ENCODE measurements at regions not wholly inside any gene's neighbourhood (a gene's known extent, or its start where the extent isn't known, plus 50 kb on each side); places are given as distances from the start of the nearest gene placed in this dataset.

GRCh38 chr1:30514945-30515344 lies 208.4 kb downstream of the MATN1 start:
- intact Hi-C loops (cut with DNase I), result no loop called here
- Histone ChIP-seq H3K27me3 (ENCODE audit: control insufficient read depth in 1 of 2, insufficient read depth in 2 of 2, low read length in 1 of 2) (no peaks in the 10 kb centered on the region), H3K36me3 (ENCODE audit: control insufficient read depth in 1 of 2, insufficient read depth in 2 of 2, low read length in 1 of 2) (no peaks in the 10 kb centered on the region), H3K27ac (ENCODE audit: low read depth in 1 of 2, low read length in 2 of 2) (no peak overlapping the region), H3K4me3 (ENCODE audit: low read length in 2 of 2) (no peak overlapping the region), H3K9me3 (ENCODE audit: control insufficient read depth, low read length) (no peaks in the 10 kb centered on the region), H3K4me1 (ENCODE audit: control insufficient read depth in 1 of 2, insufficient read depth in 2 of 2, low read length in 2 of 2) (no peaks in the 10 kb centered on the region)
- WGBS, 2 donors, result 45 to 46% methylated on average over 3 of the region's 3 CpGs
- ATAC-seq (ENCODE audit: low FRiP score) (no peak), DNase-seq (peak in 1 of 2 donors; percentile 57)

GRCh38 chr1:30514137-30514654 lies 209.2 kb downstream of the MATN1 start:
- no peaks in the 10 kb centered on the region for H3K36me3 ChIP-seq (ENCODE audit: control insufficient read depth in 1 of 2, insufficient read depth in 2 of 2, low read length in 1 of 2)
- H3K4me3 ChIP-seq (ENCODE audit: low read length in 2 of 2), result no peak overlapping the region
- H3K4me1 ChIP-seq (ENCODE audit: control insufficient read depth in 1 of 2, insufficient read depth in 2 of 2, low read length in 2 of 2), result no peaks in the 10 kb centered on the region
- no peaks in the 10 kb centered on the region for H3K27me3 ChIP-seq (ENCODE audit: control insufficient read depth in 1 of 2, insufficient read depth in 2 of 2, low read length in 1 of 2)
- DNase-seq, result peak in 1 of 2 donors; percentile 44
- ATAC-seq (ENCODE audit: low FRiP score), result no peak
- WGBS, 2 donors, result 44 to 45% methylated on average over 6 of the region's 6 CpGs
- intact Hi-C loops (cut with DNase I), result no loop called here
- H3K27ac ChIP-seq (ENCODE audit: low read depth in 1 of 2, low read length in 2 of 2), result no peak overlapping the region
- no peaks in the 10 kb centered on the region for H3K9me3 ChIP-seq (ENCODE audit: control insufficient read depth, low read length)

DNA sequence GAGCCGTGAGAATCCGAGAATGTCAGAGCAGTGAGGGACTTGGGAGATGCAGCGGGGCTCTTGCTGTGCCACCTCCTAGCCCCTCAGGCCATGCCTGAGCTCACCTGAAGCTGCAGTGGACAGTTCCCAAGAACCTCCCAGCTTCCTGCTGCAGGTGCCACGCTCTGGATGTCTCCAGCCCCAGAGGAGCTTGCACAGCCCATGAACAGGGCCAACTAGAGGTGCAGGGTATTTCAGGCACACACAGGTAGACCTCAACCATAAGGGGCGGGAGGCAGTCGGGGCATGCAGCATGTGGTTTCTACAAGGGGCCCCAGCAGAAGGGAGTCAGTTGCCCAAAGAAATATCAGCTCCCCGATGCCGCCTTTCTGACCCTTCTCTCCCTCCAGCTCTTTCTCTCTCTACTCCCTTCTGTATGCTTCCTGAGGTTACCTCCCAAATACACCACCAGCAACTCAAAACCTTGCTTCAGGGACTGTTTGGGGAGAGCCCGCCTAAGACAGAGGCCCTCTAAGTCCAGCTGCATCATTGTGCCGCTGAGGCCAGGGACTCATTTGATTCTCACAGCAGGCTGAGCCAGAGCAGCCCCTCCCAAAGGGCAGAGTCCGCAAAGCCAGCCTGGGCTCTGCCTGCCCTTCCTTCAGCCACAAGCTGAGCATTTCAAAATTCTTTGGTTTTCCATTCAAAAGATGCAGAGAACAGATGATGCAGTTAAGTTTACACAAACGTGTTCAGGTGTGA lies 209.8 kb downstream of the MATN1 start:
- H3K36me3 ChIP-seq (ENCODE audit: control insufficient read depth in 1 of 2, insufficient read depth in 2 of 2, low read length in 1 of 2), result no peaks in the 10 kb centered on the region
- ATAC-seq (ENCODE audit: low FRiP score) (no peak), DNase-seq (peak in 1 of 2 donors; percentile 57)
- intact Hi-C loops (cut with DNase I), result no loop called here
- H3K9me3 ChIP-seq (ENCODE audit: control insufficient read depth, low read length), result no peaks in the 10 kb centered on the region
- 66 to 71% methylated on average over 12 of the region's 12 CpGs for WGBS, 2 donors
- H3K27ac ChIP-seq (ENCODE audit: low read depth in 1 of 2, low read length in 2 of 2), result no peak overlapping the region
- H3K4me3 ChIP-seq (ENCODE audit: low read length in 2 of 2), result no peak overlapping the region
- H3K27me3 ChIP-seq (ENCODE audit: control insufficient read depth in 1 of 2, insufficient read depth in 2 of 2, low read length in 1 of 2), result no peaks in the 10 kb centered on the region
- no peaks in the 10 kb centered on the region for H3K4me1 ChIP-seq (ENCODE audit: control insufficient read depth in 1 of 2, insufficient read depth in 2 of 2, low read length in 2 of 2)

GRCh38 chr1:30512914-30513265 lies 210.5 kb downstream of the MATN1 start:
- 84 to 85% methylated on average over 9 of the region's 9 CpGs for WGBS, 2 donors
- DNase-seq, result peak in 1 of 2 donors; percentile 51

GRCh38 chr1:30511991-30512913 lies 211.1 kb downstream of the MATN1 start:
- intact Hi-C loops (cut with DNase I), result no loop called here
- no peak overlapping the region for H3K4me3 ChIP-seq (ENCODE audit: low read length in 2 of 2)
- no peak for ATAC-seq (ENCODE audit: low FRiP score)

More at GRCh38 chr1:30512914-30513265, 210.5 kb downstream of the MATN1 start:
- Histone ChIP-seq H3K27ac (ENCODE audit: low read depth in 1 of 2, low read length in 2 of 2) (no peak overlapping the region), H3K27me3 (ENCODE audit: control insufficient read depth in 1 of 2, insufficient read depth in 2 of 2, low read length in 1 of 2) (no peaks in the 10 kb centered on the region), H3K4me3 (ENCODE audit: low read length in 2 of 2) (no peak overlapping the region), H3K4me1 (ENCODE audit: control insufficient read depth in 1 of 2, insufficient read depth in 2 of 2, low read length in 2 of 2) (no peaks in the 10 kb centered on the region), H3K9me3 (ENCODE audit: control insufficient read depth, low read length) (no peaks in the 10 kb centered on the region), H3K36me3 (ENCODE audit: control insufficient read depth in 1 of 2, insufficient read depth in 2 of 2, low read length in 1 of 2) (no peaks in the 10 kb centered on the region)
- ATAC-seq (ENCODE audit: low FRiP score), result no peak
- intact Hi-C loops (cut with DNase I), result no loop called here

GRCh38 chr1:30511563-30511962 lies 211.8 kb downstream of the MATN1 start:
- Histone ChIP-seq H3K4me3 (ENCODE audit: low read length in 2 of 2) (no peak overlapping the region), H3K27ac (ENCODE audit: low read depth in 1 of 2, low read length in 2 of 2) (no peak overlapping the region), H3K9me3 (ENCODE audit: control insufficient read depth, low read length) (no peaks in the 10 kb centered on the region), H3K36me3 (ENCODE audit: control insufficient read depth in 1 of 2, insufficient read depth in 2 of 2, low read length in 1 of 2) (no peaks in the 10 kb centered on the region), H3K27me3 (ENCODE audit: control insufficient read depth in 1 of 2, insufficient read depth in 2 of 2, low read length in 1 of 2) (no peaks in the 10 kb centered on the region), H3K4me1 (ENCODE audit: control insufficient read depth in 1 of 2, insufficient read depth in 2 of 2, low read length in 2 of 2) (no peaks in the 10 kb centered on the region)
- intact Hi-C loops (cut with DNase I), result no loop called here
- DNase-seq, result peak in 1 of 2 donors; percentile 39
- 78 to 81% methylated on average over 6 of the region's 6 CpGs for WGBS, 2 donors
- ATAC-seq (ENCODE audit: low FRiP score), result no peak

More at GRCh38 chr1:30511991-30512913, 211.1 kb downstream of the MATN1 start:
- DNase-seq, result peak in 1 of 2 donors; percentile 62
- Histone ChIP-seq H3K9me3 (ENCODE audit: control insufficient read depth, low read length) (no peaks in the 10 kb centered on the region), H3K36me3 (ENCODE audit: control insufficient read depth in 1 of 2, insufficient read depth in 2 of 2, low read length in 1 of 2) (no peaks in the 10 kb centered on the region), H3K27ac (ENCODE audit: low read depth in 1 of 2, low read length in 2 of 2) (no peak overlapping the region), H3K27me3 (ENCODE audit: control insufficient read depth in 1 of 2, insufficient read depth in 2 of 2, low read length in 1 of 2) (no peaks in the 10 kb centered on the region), H3K4me1 (ENCODE audit: control insufficient read depth in 1 of 2, insufficient read depth in 2 of 2, low read length in 2 of 2) (no peaks in the 10 kb centered on the region)
- 45 to 46% methylated on average over 18 of the region's 18 CpGs for WGBS, 2 donors

DNA sequence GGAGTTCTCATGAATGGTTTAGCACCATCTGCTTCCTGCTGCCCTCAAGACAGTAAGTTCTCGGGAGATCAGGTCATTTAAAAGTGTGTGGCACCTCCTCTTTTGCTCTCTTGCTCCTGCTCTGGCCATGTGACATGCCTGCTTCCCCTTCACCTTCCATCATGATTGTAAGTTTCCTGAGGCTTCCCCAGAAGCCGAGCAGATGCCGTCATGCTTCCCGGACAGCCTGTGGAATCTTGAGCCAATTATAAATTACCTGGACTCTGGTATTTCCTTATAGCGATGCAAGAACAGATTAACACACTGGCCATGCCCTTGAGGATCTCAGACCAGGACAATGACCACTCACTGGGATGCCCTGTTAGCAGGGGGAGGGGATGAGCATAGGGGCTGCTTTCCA lies 212.3 kb downstream of the MATN1 start:
- WGBS, 2 donors, result 79 to 85% methylated on average over 5 of the region's 5 CpGs
- no peaks in the 10 kb centered on the region for H3K9me3 ChIP-seq (ENCODE audit: control insufficient read depth, low read length)
- DNase-seq (no peak), ATAC-seq (ENCODE audit: low FRiP score) (no peak)
- H3K4me3 ChIP-seq (ENCODE audit: low read length in 2 of 2), result no peak overlapping the region
- intact Hi-C loops (cut with DNase I), result no loop called here
- H3K27me3 ChIP-seq (ENCODE audit: control insufficient read depth in 1 of 2, insufficient read depth in 2 of 2, low read length in 1 of 2), result no peaks in the 10 kb centered on the region
- H3K27ac ChIP-seq (ENCODE audit: low read depth in 1 of 2, low read length in 2 of 2), result no peak overlapping the region
- H3K4me1 ChIP-seq (ENCODE audit: control insufficient read depth in 1 of 2, insufficient read depth in 2 of 2, low read length in 2 of 2), result no peaks in the 10 kb centered on the region
- no peaks in the 10 kb centered on the region for H3K36me3 ChIP-seq (ENCODE audit: control insufficient read depth in 1 of 2, insufficient read depth in 2 of 2, low read length in 1 of 2)

DNA sequence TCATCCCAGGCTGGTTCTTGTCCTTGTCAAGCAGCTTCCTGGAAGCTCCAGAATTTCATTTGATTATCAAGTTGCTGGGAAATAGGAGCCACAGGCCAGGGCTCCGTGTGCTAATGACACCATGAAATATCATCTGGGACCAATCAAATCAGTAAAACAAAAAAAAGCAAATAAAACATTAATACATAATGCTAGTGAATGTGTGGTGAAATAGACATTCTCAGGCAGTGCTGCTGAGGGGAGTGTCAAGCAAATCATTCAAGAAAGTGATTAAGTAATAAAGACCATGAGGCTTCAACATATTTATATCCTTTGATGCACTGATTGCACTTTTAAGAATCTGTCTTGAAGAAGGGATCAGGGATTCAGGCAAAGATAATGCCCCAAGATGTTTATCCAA lies 213.7 kb downstream of the MATN1 start:
- WGBS, 2 donors, result 30 to 39% methylated on average over 1 of the region's 1 CpG
- intact Hi-C loops (cut with DNase I), result no loop called here
- Histone ChIP-seq H3K9me3 (ENCODE audit: control insufficient read depth, low read length) (no peaks in the 10 kb centered on the region), H3K4me1 (ENCODE audit: control insufficient read depth in 1 of 2, insufficient read depth in 2 of 2, low read length in 2 of 2) (no peaks in the 10 kb centered on the region), H3K27me3 (ENCODE audit: control insufficient read depth in 1 of 2, insufficient read depth in 2 of 2, low read length in 1 of 2) (no peaks in the 10 kb centered on the region), H3K4me3 (ENCODE audit: low read length in 2 of 2) (no peak overlapping the region), H3K36me3 (ENCODE audit: control insufficient read depth in 1 of 2, insufficient read depth in 2 of 2, low read length in 1 of 2) (no peaks in the 10 kb centered on the region), H3K27ac (ENCODE audit: low read depth in 1 of 2, low read length in 2 of 2) (no peak overlapping the region)
- no peak for ATAC-seq (ENCODE audit: low FRiP score)
- no peak for DNase-seq

All from aorta (tissue), 5 donors.